Thyroid gland (tissue), 4 donors: ENCODE measurements at regions not wholly inside any gene's neighbourhood (a gene's known extent, or its start where the extent isn't known, plus 50 kb on each side); places are given as distances from the start of the nearest gene placed in this dataset.

Source experiments
- DNase-seq, 2 donors: peaks; one replicate each; pipeline ENCODE4 v3.0.0-alpha.2; 2019
- H3K27ac ChIP-seq, 3 donors: fragments of 200-600 bp; sonication (generic); 1 replicate in 2 of 3; 2 replicates in 1 of 3; pipeline ENCODE4 v1.5.1; 2016 to 2019; ENCODE audit warnings: mild to moderate bottlenecking in 1 of 3, moderate library complexity in 1 of 3
- H3K27me3 ChIP-seq: fragments of 200-600 bp; sonication (generic); one replicate; pipeline ENCODE4 v1.5.1; 2019
- H3K36me3 ChIP-seq, 2 donors: fragments of 200-600 bp; sonication (generic); one replicate each; pipeline ENCODE4 v1.5.1; 2016 to 2019
- H3K4me1 ChIP-seq, 2 donors: fragments of 200-600 bp; sonication (generic); one replicate each; pipeline ENCODE4 v1.5.1; 2017 to 2019
- H3K4me3 ChIP-seq, 3 donors: fragments of 200-600 bp; sonication (generic); replicated peaks in 1 of 3; 1 replicate in 2 of 3; 2 replicates in 1 of 3; pipeline ENCODE4 v1.5.1; 2016; ENCODE audit warnings: mild to moderate bottlenecking in 1 of 3
- H3K9me3 ChIP-seq: fragments of 200-600 bp; sonication (generic); one replicate; pipeline ENCODE4 v1.5.1; 2017
- POLR2A ChIP-seq, 2 donors: fragments of 450-650 bp; IDR thresholded peaks; one replicate each; pipeline ENCODE4 v1.6.1; 2017; ENCODE audit warnings: antibody characterized with exemption in 2 of 2, mild to moderate bottlenecking in 2 of 2, moderate library complexity in 1 of 2
- WGBS, 2 donors: methylation state at CpG; one replicate each; pipeline ENCODE4 v1.1.5; 2017; 5-methylcytosine and 5-hydroxymethylcytosine counted together
- intact Hi-C: fragments of 100-400 bp; cut with DNase I; formaldehyde crosslinking; loops from one replicate; pipeline ENCODE4 v1.15.1; 2023
- TF ChIP-seq, protein P1 (sequence below), 6 experiments: fragments of 200-600 bp in 3 of 6; fragments of 450-650 bp in 3 of 6; sonication (generic) in 3 of 6; IDR thresholded peaks; one replicate each; pipeline ENCODE4 v1.5.1; 2016 to 2019; ENCODE audit warnings: antibody characterized with exemption in 6 of 6, mild to moderate bottlenecking in 2 of 6, inconsistent platforms in 1 of 6, moderate library complexity in 1 of 6

- Histone ChIP-seq H3K4me1 (peaks cover 0 to 5% of the 10 kb centered on the region in 2 donors), H3K27ac (no peak overlapping the region), H3K4me3 (no peak overlapping the region), H3K27me3 (no peaks in the 10 kb centered on the region), H3K36me3 (no peaks in the 10 kb centered on the region), H3K9me3 (no peaks in the 10 kb centered on the region)
- DNase-seq, result no peak
- TF ChIP-seq POLR2A (IDR thresholded peaks at IDR 0.05), result no peak
- intact Hi-C loops, result no loop called here
These were observed 208.0 kb upstream of the SPOPL start for GRCh38 chr2:138293549-138293948.

DNA sequence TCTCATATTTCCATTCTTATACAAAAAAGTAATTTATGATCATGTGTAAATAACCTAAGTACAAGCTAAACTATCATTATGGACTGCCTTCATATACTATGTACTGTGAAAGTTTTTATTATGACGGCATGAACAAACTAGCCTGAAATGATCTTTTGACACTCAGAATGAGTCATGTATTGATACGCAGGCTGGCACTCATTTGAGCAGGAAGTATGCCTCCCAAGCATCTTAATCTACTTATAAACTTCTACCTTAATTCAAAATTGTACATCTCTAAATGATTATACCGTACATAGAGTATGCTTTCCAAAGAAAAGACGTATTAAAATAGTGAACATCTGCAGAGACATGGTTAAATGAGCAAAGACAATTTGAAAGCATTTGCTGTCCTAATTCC, 207.1 kb upstream of the SPOPL start:
- Histone ChIP-seq H3K9me3 (no peaks in the 10 kb centered on the region), H3K4me3 (no peak overlapping the region), H3K27ac (no peak overlapping the region), H3K4me1 (peaks cover 0 to 5% of the 10 kb centered on the region in 2 donors), H3K27me3 (no peaks in the 10 kb centered on the region), H3K36me3 (no peaks in the 10 kb centered on the region)
- intact Hi-C loops, result no loop called here
- whole genome bisulfite sequencing, 2 donors, result 88 to 94% methylated on average over 4 of the region's 4 CpGs
- TF ChIP-seq, protein P1, sequence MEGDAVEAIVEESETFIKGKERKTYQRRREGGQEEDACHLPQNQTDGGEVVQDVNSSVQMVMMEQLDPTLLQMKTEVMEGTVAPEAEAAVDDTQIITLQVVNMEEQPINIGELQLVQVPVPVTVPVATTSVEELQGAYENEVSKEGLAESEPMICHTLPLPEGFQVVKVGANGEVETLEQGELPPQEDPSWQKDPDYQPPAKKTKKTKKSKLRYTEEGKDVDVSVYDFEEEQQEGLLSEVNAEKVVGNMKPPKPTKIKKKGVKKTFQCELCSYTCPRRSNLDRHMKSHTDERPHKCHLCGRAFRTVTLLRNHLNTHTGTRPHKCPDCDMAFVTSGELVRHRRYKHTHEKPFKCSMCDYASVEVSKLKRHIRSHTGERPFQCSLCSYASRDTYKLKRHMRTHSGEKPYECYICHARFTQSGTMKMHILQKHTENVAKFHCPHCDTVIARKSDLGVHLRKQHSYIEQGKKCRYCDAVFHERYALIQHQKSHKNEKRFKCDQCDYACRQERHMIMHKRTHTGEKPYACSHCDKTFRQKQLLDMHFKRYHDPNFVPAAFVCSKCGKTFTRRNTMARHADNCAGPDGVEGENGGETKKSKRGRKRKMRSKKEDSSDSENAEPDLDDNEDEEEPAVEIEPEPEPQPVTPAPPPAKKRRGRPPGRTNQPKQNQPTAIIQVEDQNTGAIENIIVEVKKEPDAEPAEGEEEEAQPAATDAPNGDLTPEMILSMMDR (IDR thresholded peaks at IDR 0.05), result no peak
- no peak for TF ChIP-seq POLR2A (IDR thresholded peaks at IDR 0.05)
- no peak for DNase-seq

- no peak overlapping the region for H3K4me3 ChIP-seq
- intact Hi-C loops, result no loop called here
- H3K27me3 ChIP-seq, result no peaks in the 10 kb centered on the region
- no peak overlapping the region for H3K27ac ChIP-seq
- H3K4me1 ChIP-seq, result peaks cover 0 to 5% of the 10 kb centered on the region in 2 donors
- DNase-seq, result no peak
- no peaks in the 10 kb centered on the region for H3K36me3 ChIP-seq
- H3K9me3 ChIP-seq, result no peaks in the 10 kb centered on the region
- TF ChIP-seq, protein P1 (IDR thresholded peaks at IDR 0.05), result no peak
- TF ChIP-seq POLR2A (IDR thresholded peaks at IDR 0.05), result no peak
These were observed 205.2 kb upstream of the SPOPL start for GRCh38 chr2:138296365-138296764.

DNA sequence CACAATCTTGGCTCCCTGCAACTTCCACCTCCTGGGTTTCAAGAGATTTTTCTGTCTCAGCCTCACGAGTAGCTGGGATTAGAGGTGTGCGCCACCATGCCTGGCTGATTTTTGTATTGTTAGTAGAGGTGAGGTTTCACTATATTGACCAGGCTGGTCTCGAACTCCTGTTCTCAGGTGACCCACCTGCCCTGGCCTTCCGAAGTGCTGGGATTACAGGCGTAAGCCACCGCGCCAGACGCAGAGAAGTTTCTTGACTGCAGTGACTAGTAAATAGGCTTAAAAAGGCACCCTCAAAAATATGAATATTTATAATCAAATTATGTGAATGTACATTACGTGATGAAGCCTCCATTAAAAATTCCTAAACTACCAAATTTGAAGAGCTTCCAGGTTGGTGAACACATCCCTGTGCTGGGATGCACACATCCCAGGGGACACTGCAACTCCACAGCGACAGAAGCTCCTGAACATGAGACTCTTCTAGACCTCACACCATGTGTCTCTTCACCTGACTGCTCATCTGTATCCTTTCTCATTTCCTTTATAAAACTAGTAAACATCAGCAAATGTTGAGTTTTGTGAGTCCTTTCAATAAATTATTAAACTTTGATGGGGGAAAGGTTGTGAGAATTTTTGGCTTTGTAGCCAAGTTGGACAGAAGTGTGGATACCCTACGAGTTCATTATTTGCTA, 203.3 kb upstream of the SPOPL start:
- Histone ChIP-seq H3K9me3 (no peaks in the 10 kb centered on the region), H3K27me3 (no peaks in the 10 kb centered on the region), H3K4me3 (no peak overlapping the region), H3K36me3 (no peaks in the 10 kb centered on the region), H3K27ac (no peak overlapping the region), H3K4me1 (peaks cover 0 to 5% of the 10 kb centered on the region in 2 donors)
- intact Hi-C loops, result no loop called here
- TF ChIP-seq, protein P1 (IDR thresholded peaks at IDR 0.05), result no peak
- TF ChIP-seq POLR2A (IDR thresholded peaks at IDR 0.05), result no peak
- 93 to 95% methylated on average over 11 of the region's 11 CpGs for WGBS, 2 donors
- no peak for DNase-seq

DNA sequence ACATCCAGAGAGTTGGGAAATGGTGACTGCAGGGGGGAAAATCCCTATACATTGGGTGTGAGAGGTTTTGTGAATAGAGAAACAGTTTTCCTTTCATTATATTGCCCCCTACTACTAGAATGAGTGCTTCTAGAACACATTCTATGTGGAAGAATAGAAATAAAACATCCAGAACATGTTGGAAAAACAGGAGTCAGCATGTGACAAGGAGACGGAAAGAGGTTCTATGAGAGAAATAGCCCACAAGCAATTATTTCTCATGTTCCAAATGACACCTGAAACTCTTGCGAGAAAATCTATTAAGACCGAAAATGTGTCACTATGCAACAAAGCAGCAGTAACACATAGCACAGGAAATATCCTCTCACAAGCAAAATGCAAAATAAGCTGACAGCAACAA, 202.7 kb upstream of the SPOPL start:
- Histone ChIP-seq H3K9me3 (no peaks in the 10 kb centered on the region), H3K36me3 (no peaks in the 10 kb centered on the region), H3K27me3 (no peaks in the 10 kb centered on the region), H3K4me3 (no peak overlapping the region), H3K27ac (no peak overlapping the region), H3K4me1 (peaks cover 0 to 5% of the 10 kb centered on the region in 2 donors)
- intact Hi-C loops, result no loop called here
- WGBS, 2 donors, result 95 to 97% methylated on average over 3 of the region's 3 CpGs
- no peak for TF ChIP-seq POLR2A (IDR thresholded peaks at IDR 0.05)
- TF ChIP-seq, protein P1 (IDR thresholded peaks at IDR 0.05), result no peak
- DNase-seq, result no peak
